PC-9 (cell line): ENCODE measurements at regions not wholly inside any gene's neighbourhood (a gene's known extent, or its start where the extent isn't known, plus 50 kb on each side); places are given as distances from the start of the nearest gene placed in this dataset.

Experiments
- EZH2 ChIP-seq: fragments of 200-600 bp; sonication (generic); IDR thresholded peaks from 2 replicates; pipeline ENCODE4 v1.8.0; 2017; ENCODE audit warnings: antibody characterized with exemption, low read depth
- TF ChIP-seq, protein P1 (sequence below): fragments of 200-600 bp; sonication (generic); conservative IDR thresholded peaks from 2 replicates; pipeline ENCODE4 v1.6.1; 2017; ENCODE audit warnings: mixed run types, antibody characterized with exemption, mild to moderate bottlenecking, moderate library complexity

DNA sequence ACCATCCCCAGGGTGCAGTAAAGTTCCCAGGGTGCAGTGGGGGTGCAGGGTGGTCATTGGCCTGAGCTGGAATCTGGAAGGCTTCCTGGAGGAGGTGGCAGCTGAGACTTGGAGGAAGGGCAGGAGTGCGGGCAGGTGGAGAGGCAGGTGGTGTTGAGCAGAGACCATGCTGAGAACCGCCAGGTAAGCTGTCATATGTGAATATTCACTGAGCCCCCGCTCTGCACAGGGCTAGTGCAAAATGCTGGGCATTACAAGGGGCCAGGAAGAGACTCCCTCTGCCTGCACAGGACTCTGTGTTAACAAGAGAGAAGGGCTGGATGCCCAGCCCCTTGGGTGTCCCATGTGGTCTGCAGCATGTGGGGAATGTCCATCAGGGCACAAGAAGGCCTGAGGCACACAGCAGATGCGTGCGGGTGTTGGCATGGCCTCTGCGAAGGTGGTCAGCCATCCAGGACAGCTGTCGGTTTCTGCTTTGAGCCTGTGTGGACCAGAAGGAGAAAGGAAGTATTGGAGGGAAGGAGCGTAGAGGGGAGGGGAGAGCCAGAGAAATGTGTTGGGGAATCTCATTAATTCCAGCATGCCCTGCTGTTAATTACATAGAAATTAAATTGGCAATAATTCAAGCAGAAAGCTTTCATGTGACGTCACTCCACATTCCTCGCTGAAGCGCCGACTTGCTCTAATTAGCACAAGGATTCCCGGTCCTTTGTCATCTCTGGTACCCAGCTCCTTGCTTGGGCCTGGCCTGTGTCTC is 62.8 kb upstream of the OTOS start:
- TF ChIP-seq, protein P1, sequence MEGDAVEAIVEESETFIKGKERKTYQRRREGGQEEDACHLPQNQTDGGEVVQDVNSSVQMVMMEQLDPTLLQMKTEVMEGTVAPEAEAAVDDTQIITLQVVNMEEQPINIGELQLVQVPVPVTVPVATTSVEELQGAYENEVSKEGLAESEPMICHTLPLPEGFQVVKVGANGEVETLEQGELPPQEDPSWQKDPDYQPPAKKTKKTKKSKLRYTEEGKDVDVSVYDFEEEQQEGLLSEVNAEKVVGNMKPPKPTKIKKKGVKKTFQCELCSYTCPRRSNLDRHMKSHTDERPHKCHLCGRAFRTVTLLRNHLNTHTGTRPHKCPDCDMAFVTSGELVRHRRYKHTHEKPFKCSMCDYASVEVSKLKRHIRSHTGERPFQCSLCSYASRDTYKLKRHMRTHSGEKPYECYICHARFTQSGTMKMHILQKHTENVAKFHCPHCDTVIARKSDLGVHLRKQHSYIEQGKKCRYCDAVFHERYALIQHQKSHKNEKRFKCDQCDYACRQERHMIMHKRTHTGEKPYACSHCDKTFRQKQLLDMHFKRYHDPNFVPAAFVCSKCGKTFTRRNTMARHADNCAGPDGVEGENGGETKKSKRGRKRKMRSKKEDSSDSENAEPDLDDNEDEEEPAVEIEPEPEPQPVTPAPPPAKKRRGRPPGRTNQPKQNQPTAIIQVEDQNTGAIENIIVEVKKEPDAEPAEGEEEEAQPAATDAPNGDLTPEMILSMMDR = no peak
- no peak for TF ChIP-seq EZH2
